ENCODE measurements at regions not wholly inside any gene's neighbourhood (a gene's known extent, or its start where the extent isn't known, plus 50 kb on each side); places are given as distances from the start of the nearest gene placed in this dataset.
"Not testable (repeated sequence)": the region's sequence is repeated elsewhere in the genome, so short reads cannot be mapped to it uniquely, and the experiment has no call there.

DNA sequence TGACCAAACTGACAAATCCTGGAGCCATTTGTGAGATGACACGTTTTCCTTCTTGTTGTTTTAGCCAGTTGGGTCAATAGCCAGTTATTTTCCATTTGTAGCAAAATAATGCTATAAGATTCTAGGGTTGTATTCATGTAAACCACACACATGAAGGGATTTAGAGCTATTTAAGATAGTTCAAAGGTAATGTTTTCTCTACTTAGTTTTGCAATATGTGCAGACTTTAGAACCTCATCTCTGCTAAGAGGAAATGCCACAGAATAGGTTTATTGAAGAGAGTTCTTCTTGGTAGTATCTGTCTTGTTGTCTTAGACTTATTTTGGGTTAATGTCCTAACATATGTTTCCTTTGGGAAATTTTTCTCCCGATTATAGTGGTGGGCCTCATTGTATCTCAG is 213.5 kb upstream of the RIMS1 start:
- no peak overlapping the region for H3K27ac ChIP-seq (ENCODE audit: low read length)
- H3K9me3 ChIP-seq (ENCODE audit: control insufficient read depth, low read length) = no peaks in the 10 kb centered on the region
- intact Hi-C loops (cut with DNase I) = no loop called here
- ATAC-seq (no peak), DNase-seq (no peak)
- no peaks in the 10 kb centered on the region for H3K4me1 ChIP-seq (ENCODE audit: control insufficient read depth, insufficient read depth, low read length)
- WGBS = 54% methylated on average over 2 of the region's 2 CpGs
- no peaks in the 10 kb centered on the region for H3K27me3 ChIP-seq (ENCODE audit: control insufficient read depth, insufficient read depth)
- no peak overlapping the region for H3K4me3 ChIP-seq (ENCODE audit: low read length)

DNA sequence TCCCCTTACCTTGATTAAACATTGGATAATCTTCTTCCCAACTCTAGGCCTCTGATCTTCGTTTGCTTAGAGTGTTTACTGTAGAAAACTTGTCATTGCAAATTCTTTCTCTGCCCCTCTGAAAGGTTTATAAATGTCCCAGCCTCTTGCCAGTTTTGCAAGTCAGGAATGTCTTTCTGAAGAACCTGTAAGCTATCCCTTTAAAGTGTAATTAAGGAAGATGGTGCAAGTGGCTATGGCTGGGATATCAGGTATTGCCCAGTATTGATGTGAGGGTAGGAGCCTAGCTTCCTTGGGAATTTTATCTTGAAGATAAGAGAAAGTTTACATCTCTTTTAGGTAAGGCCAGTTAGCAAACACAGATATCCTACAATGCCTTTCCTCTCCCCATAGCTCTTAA is 211.0 kb upstream of the RIMS1 start:
- 28% methylated on average over 1 of the region's 1 CpG for WGBS
- Histone ChIP-seq H3K9me3 (ENCODE audit: control insufficient read depth, low read length) (no peaks in the 10 kb centered on the region), H3K4me1 (ENCODE audit: control insufficient read depth, insufficient read depth, low read length) (no peaks in the 10 kb centered on the region), H3K4me3 (ENCODE audit: low read length) (no peak overlapping the region), H3K27me3 (ENCODE audit: control insufficient read depth, insufficient read depth) (no peaks in the 10 kb centered on the region), H3K27ac (ENCODE audit: low read length) (no peak overlapping the region)
- intact Hi-C loops (cut with DNase I) = no loop called here
- ATAC-seq (no peak), DNase-seq (no peak)

GRCh38 chr6:71676298-71676697 is 210.1 kb upstream of the RIMS1 start:
- Histone ChIP-seq H3K9me3 (ENCODE audit: control insufficient read depth, low read length) (no peaks in the 10 kb centered on the region), H3K27me3 (ENCODE audit: control insufficient read depth, insufficient read depth) (no peaks in the 10 kb centered on the region), H3K4me3 (ENCODE audit: low read length) (no peak overlapping the region), H3K27ac (ENCODE audit: low read length) (no peak overlapping the region), H3K4me1 (ENCODE audit: control insufficient read depth, insufficient read depth, low read length) (no peaks in the 10 kb centered on the region)
- intact Hi-C loops (cut with DNase I) = no loop called here
- DNase-seq = no peak
- ATAC-seq = no peak

- intact Hi-C loops (cut with DNase I) = no loop called here
- no peak for DNase-seq
- Histone ChIP-seq H3K9me3 (ENCODE audit: control insufficient read depth, low read length) (no peaks in the 10 kb centered on the region), H3K27me3 (ENCODE audit: control insufficient read depth, insufficient read depth) (no peaks in the 10 kb centered on the region), H3K27ac (ENCODE audit: low read length) (no peak overlapping the region), H3K4me1 (ENCODE audit: control insufficient read depth, insufficient read depth, low read length) (no peaks in the 10 kb centered on the region), H3K4me3 (ENCODE audit: low read length) (no peak overlapping the region)
- ATAC-seq = no peak
- 79% methylated on average over 3 of the region's 3 CpGs for WGBS
These were observed 208.3 kb upstream of the RIMS1 start for GRCh38 chr6:71678091-71678490.

DNA sequence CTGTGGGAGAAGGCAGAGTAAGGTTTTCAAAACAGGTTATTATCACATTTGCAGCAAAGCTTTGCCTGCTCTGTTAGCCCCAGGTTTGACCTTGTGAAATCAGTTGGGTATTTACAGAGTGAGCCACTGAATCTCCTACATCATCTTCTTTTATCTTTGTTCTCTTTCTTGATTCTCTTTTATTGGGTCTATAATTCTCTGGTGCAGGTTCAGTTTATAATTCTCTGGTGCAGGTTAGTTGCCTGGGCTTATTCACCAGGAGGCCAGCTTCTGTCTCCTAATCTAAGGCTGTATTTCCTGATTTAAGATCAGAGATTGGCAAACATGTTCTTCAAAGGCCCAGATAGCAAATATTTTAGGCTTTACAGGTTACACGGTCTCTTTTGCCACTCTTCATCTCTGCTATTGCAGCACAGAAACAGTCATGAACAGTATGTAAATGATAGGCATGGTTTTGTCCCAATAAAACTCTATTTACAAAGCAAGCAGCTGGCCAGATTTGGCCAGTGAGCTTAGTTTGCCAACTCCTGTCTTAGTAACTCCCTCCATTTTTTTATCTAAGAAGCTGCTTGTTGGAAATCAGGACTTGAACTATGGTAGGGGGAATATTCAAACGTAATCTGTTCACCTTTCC is 205.0 kb upstream of the RIMS1 start:
- no peak for DNase-seq
- no peaks in the 10 kb centered on the region for H3K4me1 ChIP-seq (ENCODE audit: control insufficient read depth, insufficient read depth, low read length)
- no peak overlapping the region for H3K27ac ChIP-seq (ENCODE audit: low read length)
- no peak for ATAC-seq
- H3K9me3 ChIP-seq (ENCODE audit: control insufficient read depth, low read length) = no peaks in the 10 kb centered on the region
- H3K4me3 ChIP-seq (ENCODE audit: low read length) = no peak overlapping the region
- no peaks in the 10 kb centered on the region for H3K27me3 ChIP-seq (ENCODE audit: control insufficient read depth, insufficient read depth)
- WGBS = 78% methylated on average over 2 of the region's 2 CpGs
- intact Hi-C loops (cut with DNase I) = no loop called here

GRCh38 chr6:71686021-71686677 is 200.2 kb upstream of the RIMS1 start:
- H3K9me3 ChIP-seq (ENCODE audit: control insufficient read depth, low read length); H3K27me3 ChIP-seq (ENCODE audit: control insufficient read depth, insufficient read depth); intact Hi-C loops (cut with DNase I); ATAC-seq; H3K27ac ChIP-seq (ENCODE audit: low read length); H3K4me1 ChIP-seq (ENCODE audit: control insufficient read depth, insufficient read depth, low read length); DNase-seq; H3K4me3 ChIP-seq (ENCODE audit: low read length): not testable (repeated sequence)
- 89% methylated on average over 23 of the region's 23 CpGs for WGBS

DNA sequence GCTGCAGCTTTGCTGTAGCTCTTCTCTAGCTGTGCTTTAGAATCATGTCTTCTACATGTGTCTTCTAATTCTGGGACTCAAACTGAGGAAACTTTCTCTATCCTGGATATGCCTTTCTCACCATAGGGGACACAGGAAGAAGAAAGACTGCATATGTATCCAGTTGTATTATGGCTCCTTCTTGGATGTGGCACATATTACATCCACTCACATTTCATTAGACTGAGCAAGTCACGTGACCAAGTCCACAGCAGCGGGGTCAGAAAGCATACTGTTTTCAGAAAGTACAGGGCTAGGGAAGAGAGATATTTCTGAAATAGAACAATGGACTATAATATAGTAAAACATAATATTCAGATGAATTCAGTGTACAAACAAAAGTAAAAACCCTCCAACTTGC is 187.6 kb upstream of the RIMS1 start:
- Histone ChIP-seq H3K27me3 (ENCODE audit: control insufficient read depth, insufficient read depth) (no peaks in the 10 kb centered on the region), H3K9me3 (ENCODE audit: control insufficient read depth, low read length) (no peaks in the 10 kb centered on the region), H3K4me3 (ENCODE audit: low read length) (no peak overlapping the region), H3K27ac (ENCODE audit: low read length) (no peak overlapping the region), H3K4me1 (ENCODE audit: control insufficient read depth, insufficient read depth, low read length) (no peaks in the 10 kb centered on the region)
- 92% methylated on average over 2 of the region's 2 CpGs for WGBS
- DNase-seq (no peak), ATAC-seq (no peak)
- intact Hi-C loops (cut with DNase I) = no loop called here

DNA sequence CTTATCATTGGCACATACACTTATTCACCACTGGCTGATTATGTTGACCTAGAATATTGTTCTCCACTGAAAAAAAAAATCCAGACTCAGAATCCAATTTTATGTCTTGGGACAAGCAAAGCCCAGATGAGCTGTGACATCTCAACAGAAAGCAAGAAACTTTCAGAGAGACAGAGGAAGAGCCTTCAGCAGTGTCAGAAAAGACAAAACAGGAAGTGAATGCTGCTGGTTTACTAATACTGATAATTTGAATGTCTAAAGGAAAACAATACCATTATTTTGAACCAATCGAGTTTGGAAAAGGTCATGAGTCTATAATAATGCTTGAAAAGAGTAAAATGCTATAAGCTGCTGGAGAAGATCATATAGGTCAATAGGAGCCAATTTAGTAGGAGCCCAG is 179.8 kb upstream of the RIMS1 start:
- ATAC-seq (no peak), DNase-seq (no peak)
- Histone ChIP-seq H3K27me3 (ENCODE audit: control insufficient read depth, insufficient read depth) (no peaks in the 10 kb centered on the region), H3K4me1 (ENCODE audit: control insufficient read depth, insufficient read depth, low read length) (no peaks in the 10 kb centered on the region), H3K4me3 (ENCODE audit: low read length) (no peak overlapping the region), H3K27ac (ENCODE audit: low read length) (no peak overlapping the region), H3K9me3 (ENCODE audit: control insufficient read depth, low read length) (no peaks in the 10 kb centered on the region)
- intact Hi-C loops (cut with DNase I) = no loop called here
- WGBS = 19% methylated on average over 1 of the region's 1 CpG

DNA sequence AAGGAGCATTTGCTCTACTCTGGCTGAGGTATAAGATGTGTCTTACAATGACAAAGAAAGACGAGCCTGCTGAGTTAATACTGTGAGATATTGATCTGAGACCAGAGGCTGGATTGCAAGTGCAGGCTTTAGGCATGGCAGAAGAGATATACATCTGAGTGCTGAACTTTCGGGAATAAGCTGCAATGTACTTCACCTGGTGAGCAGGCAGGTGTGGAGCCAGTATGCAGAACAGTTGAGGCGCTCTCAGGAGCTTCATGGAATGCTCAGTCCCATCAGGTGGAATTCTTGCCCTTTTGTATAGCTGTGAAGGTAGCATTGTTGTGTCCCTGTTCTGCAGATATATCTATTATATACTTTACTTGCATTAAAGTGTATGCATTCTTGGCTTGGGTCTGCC is 179.3 kb upstream of the RIMS1 start:
- intact Hi-C loops (cut with DNase I) = no loop called here
- Histone ChIP-seq H3K9me3 (ENCODE audit: control insufficient read depth, low read length) (no peaks in the 10 kb centered on the region), H3K4me3 (ENCODE audit: low read length) (no peak overlapping the region), H3K27ac (ENCODE audit: low read length) (no peak overlapping the region), H3K4me1 (ENCODE audit: control insufficient read depth, insufficient read depth, low read length) (no peaks in the 10 kb centered on the region), H3K27me3 (ENCODE audit: control insufficient read depth, insufficient read depth) (no peaks in the 10 kb centered on the region)
- no peak for ATAC-seq
- 83% methylated on average over 3 of the region's 3 CpGs for WGBS
- no peak for DNase-seq

GRCh38 chr6:71720705-71721104 is 165.6 kb upstream of the RIMS1 start:
- H3K9me3 ChIP-seq (ENCODE audit: control insufficient read depth, low read length) = no peaks in the 10 kb centered on the region
- DNase-seq = no peak
- intact Hi-C loops (cut with DNase I) = no loop called here
- ATAC-seq = no peak
- H3K4me3 ChIP-seq (ENCODE audit: low read length) = no peak overlapping the region
- H3K4me1 ChIP-seq (ENCODE audit: control insufficient read depth, insufficient read depth, low read length) = no peaks in the 10 kb centered on the region
- H3K27me3 ChIP-seq (ENCODE audit: control insufficient read depth, insufficient read depth) = no peaks in the 10 kb centered on the region
- 51% methylated on average over 3 of the region's 3 CpGs for WGBS
- H3K27ac ChIP-seq (ENCODE audit: low read length) = no peak overlapping the region

DNA sequence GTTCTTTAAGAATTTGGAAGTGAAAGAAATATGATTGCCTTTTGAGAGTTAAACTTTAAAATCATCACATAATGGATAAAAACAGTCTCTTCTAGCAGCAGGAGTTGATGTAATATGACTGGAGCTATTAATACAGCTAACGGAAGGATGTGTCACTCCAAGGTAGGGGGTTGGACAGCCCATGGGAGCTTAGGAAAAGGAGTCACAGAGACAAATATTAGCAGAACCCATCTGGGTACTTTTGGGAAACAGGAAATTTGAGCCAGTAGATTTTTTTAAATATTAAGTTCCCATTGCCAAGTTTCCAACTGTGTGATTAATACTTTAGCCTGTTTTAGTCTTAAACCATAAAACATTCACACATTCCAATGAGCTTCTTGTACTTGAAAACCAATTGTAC is 164.7 kb upstream of the RIMS1 start:
- no peak overlapping the region for H3K27ac ChIP-seq (ENCODE audit: low read length)

DNA sequence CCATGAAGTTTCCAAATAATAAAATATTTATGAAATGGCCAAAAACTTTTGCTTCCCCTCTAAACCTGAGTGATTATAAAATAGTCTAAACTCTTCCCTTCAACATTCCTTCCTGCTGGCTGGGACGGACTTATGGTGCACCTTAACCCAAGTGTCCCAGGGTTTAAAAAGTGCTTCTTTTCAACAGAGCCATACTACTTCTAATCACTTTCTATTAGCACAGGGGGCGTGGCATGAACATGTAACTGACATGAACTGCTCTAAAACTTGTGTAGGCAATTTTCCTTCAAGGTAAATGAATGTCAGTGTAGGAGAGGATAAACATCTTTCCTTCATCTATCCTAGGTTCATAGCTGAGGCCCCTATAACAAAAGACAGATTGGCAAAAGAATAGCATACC is 163.6 kb upstream of the RIMS1 start:
- ATAC-seq = no peak
- DNase-seq = no peak
- no peaks in the 10 kb centered on the region for H3K27me3 ChIP-seq (ENCODE audit: control insufficient read depth, insufficient read depth)
- no peaks in the 10 kb centered on the region for H3K9me3 ChIP-seq (ENCODE audit: control insufficient read depth, low read length)
- no peak overlapping the region for H3K4me3 ChIP-seq (ENCODE audit: low read length)
- 86% methylated on average over 2 of the region's 2 CpGs for WGBS
- no peaks in the 10 kb centered on the region for H3K4me1 ChIP-seq (ENCODE audit: control insufficient read depth, insufficient read depth, low read length)
- intact Hi-C loops (cut with DNase I) = no loop called here
- H3K27ac ChIP-seq (ENCODE audit: low read length) = no peak overlapping the region

More for the DNA sequence above, 164.7 kb upstream of the RIMS1 start:
- intact Hi-C loops (cut with DNase I) = no loop called here
- DNase-seq = no peak
- H3K4me1 ChIP-seq (ENCODE audit: control insufficient read depth, insufficient read depth, low read length) = no peaks in the 10 kb centered on the region
- no peak overlapping the region for H3K4me3 ChIP-seq (ENCODE audit: low read length)
- peak in 1 of 2 donors; percentile 67 for ATAC-seq
- 56% methylated on average over 1 of the region's 1 CpG for WGBS
- H3K27me3 ChIP-seq (ENCODE audit: control insufficient read depth, insufficient read depth) = no peaks in the 10 kb centered on the region
- no peaks in the 10 kb centered on the region for H3K9me3 ChIP-seq (ENCODE audit: control insufficient read depth, low read length)

Measured in right cardiac atrium (tissue), 5 donors.